GM10266 (cell line): ENCODE measurements at regions not wholly inside any gene's neighbourhood (a gene's known extent, or its start where the extent isn't known, plus 50 kb on each side); places are given as distances from the start of the nearest gene placed in this dataset.

Source experiments
- DNase-seq: peaks from one replicate; pipeline ENCODE4 v3.0.0; 2012; ENCODE audit errors: extremely low spot score
- TF ChIP-seq, protein P1 (sequence below): IDR thresholded peaks from 2 replicates; pipeline ENCODE4 v1.5.1; 2012; ENCODE audit warnings: mild to moderate bottlenecking, low read depth; ENCODE audit not compliant: control insufficient read depth, insufficient read depth; ENCODE audit errors: missing control alignments

DNA sequence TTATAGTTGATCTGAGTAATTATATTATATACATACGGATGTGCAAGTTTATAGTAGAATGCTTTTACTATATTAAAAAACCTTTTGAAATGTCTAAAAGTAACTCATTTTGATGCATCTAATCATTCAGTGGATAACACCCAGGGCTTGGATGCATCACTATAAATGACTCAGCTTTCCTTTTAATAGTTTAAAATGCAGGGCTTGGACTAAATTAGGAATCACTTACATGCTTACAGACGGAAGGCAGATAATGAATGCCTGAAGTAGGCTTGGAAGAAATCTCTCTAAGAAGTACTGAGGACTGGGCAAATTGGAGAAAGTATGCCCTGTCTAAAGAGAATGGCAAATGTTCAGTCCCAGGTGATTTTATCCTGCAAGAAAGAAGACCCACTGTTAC, 362.5 kb upstream of the CCNH start:
- TF ChIP-seq, protein P1, sequence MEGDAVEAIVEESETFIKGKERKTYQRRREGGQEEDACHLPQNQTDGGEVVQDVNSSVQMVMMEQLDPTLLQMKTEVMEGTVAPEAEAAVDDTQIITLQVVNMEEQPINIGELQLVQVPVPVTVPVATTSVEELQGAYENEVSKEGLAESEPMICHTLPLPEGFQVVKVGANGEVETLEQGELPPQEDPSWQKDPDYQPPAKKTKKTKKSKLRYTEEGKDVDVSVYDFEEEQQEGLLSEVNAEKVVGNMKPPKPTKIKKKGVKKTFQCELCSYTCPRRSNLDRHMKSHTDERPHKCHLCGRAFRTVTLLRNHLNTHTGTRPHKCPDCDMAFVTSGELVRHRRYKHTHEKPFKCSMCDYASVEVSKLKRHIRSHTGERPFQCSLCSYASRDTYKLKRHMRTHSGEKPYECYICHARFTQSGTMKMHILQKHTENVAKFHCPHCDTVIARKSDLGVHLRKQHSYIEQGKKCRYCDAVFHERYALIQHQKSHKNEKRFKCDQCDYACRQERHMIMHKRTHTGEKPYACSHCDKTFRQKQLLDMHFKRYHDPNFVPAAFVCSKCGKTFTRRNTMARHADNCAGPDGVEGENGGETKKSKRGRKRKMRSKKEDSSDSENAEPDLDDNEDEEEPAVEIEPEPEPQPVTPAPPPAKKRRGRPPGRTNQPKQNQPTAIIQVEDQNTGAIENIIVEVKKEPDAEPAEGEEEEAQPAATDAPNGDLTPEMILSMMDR, result no peak
- DNase-seq, result no peak

DNA sequence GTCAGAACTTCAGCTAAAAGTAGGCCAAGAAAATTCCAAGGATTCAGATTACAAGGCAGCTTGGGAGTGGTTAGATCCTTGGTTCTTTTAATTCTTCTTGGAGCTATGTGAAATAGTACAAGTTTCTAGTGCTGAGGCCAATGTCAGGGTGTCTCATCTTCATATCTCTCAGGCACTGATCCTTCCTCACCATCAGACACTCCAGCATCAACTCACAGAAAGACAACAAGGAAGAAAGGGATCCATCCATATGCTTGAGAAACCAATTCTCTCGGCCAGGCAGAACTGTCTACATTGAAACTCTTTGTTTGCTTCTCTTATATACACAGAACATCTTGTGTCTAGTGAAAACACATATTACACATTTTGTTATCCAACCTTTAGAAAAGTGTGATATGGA, 362.1 kb upstream of the CCNH start:
- TF ChIP-seq, protein P1, result no peak
- no peak for DNase-seq

DNA sequence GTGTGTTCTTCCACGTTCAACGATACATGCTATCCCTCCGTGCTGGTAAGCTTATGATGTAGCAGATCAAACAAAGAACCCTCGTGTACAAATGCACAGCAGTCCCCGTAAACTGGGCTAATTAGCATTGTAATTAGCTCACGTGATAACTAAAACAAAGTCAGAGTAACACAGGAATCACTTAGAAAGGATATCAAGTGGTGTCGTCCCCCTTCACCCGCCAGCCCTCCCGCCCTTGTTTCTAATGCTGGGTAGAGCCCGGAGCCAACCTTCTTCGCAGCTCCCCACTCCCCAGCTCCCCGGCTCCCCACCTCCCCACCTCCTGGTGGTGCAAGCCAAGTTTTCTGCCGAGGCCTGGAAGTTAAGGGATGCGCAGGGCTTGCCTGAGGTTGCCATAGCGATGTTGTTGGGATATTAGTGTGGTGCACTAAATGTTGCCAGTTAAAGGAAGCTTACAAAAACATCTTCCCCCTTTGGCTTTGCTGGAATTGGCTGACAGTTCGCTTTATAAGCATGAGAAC, 357.9 kb upstream of the CCNH start:
- TF ChIP-seq, protein P1, result no peak
- no peak for DNase-seq

DNA sequence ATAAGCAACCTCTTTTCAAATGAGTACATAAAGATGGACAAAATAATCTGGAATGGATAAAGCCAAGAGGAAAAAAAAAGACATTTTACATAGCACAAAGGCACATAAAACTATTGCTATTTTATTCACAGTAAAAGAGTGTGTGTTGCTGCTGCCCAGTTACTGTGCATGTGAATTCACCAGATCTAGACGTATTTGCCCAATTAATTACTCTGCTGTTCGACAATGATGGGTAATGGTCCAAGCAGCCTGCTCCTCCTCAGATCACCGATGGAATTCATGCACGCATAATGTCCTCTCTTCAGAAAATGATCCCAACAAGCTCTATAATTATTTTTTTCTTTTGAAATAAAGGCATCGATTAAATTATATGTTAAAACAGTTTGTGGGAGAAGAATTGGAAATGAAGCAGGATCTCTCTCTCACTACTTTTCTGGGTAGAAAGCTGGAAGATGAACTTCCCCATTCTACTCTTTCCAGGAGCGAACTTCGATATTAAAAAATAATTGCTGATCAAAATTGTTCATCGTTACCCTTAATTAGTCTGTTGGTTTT, 357.4 kb upstream of the CCNH start:
- TF ChIP-seq, protein P1, result no peak
- no peak for DNase-seq

DNA sequence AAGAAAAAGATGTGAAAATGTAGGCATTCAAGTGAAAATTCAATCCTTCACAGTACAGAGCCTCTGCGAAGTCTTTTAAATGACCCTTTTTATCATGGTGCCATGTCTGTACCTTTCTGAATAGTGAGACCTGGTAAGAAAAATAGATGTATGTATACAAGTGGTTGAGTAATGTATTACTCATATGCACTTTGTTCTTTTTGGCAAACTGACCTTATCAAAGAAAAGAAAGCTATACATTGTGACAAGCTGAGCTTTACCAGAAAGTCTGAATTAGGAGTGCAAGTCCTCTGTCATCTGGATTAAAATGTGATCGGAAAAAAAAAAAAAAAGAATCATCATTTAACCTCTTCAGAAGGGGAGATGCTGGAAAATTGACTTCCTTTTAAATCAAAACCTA, 356.4 kb upstream of the CCNH start:
- TF ChIP-seq, protein P1, result no peak
- DNase-seq, result no peak

DNA sequence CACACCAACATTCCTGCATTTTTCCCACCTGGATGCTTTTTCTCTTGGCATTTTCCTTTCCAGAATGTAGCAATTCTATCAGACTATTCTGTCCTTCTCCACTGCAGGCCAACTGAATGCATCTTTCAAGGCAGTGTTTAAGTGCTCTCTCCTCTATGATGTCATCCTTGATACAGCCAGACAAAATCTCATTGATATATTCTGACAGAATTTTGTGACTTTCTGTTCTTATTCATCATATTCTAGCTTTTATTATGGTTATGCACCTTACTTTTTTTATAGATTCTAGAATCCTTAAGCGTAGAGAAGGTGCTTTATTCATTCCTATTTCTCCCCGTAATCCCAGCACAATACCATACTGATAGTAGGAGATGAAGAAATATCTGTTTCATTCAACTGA, 355.5 kb upstream of the CCNH start:
- no peak for DNase-seq
- TF ChIP-seq, protein P1, result no peak

DNA sequence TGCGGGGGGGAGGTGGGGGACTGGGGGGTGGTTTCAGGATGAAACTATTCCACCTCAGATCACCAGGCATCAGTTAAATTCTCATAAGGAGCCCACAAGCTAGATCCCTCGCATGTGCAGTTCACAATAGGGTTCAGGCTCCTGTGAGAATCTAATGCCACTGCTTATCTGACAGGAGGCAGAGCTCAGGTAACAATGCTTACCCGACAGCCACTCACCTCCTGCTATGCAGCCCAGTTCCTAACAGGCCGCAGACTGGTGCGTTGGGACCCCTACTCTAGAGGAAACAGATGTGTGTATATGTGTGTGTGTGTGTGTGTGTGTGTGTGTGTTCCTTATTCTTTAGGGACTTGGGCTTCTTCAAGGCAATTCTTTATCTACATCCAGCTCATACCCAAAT, 352.3 kb upstream of the CCNH start:
- TF ChIP-seq, protein P1, result no peak
- no peak for DNase-seq
